CD4-positive, alpha-beta T cell treated with Interferon alpha-2 for 1 hour (primary cell): ENCODE measurements at regions not wholly inside any gene's neighbourhood (a gene's known extent, or its start where the extent isn't known, plus 50 kb on each side); places are given as distances from the start of the nearest gene placed in this dataset.
"Not testable (repeated sequence)": the region's sequence is repeated elsewhere in the genome, so short reads cannot be mapped to it uniquely, and the experiment has no call there.

Experiments
- DNase-seq, 2 donors: peaks; one replicate each; pipeline ENCODE4 v3.0.0-alpha.2; 2020 to 2022

GRCh38 chr15:45962733-45963132 is 327.9 kb downstream of the SQOR start:
- DNase-seq, result no peak

GRCh38 chr15:45970542-45970941 is 335.7 kb downstream of the SQOR start:
- DNase-seq, result no peak

GRCh38 chr15:45980366-45980765 is 345.5 kb downstream of the SQOR start:
- no peak for DNase-seq

- DNase-seq, result no peak
Measured at GRCh38 chr15:45981625-45982024, 346.8 kb downstream of the SQOR start.

- no peak for DNase-seq
Measured at GRCh38 chr15:45991863-45992262, 357.0 kb downstream of the SQOR start.

GRCh38 chr15:45993072-45993471 is 358.2 kb downstream of the SQOR start:
- no peak for DNase-seq

GRCh38 chr15:45993508-45993907 is 358.7 kb downstream of the SQOR start:
- DNase-seq, result no peak

GRCh38 chr15:45995800-45996199 is 361.0 kb downstream of the SQOR start:
- DNase-seq, result no peak

GRCh38 chr15:46014532-46014931 is 379.7 kb downstream of the SQOR start:
- no peak for DNase-seq

- no peak for DNase-seq
Measured at GRCh38 chr15:46034755-46035154, 399.9 kb downstream of the SQOR start.

GRCh38 chr15:46039703-46040102 is 404.9 kb downstream of the SQOR start:
- no peak for DNase-seq

- DNase-seq, result no peak
Measured at GRCh38 chr15:46041905-46042304, 407.1 kb downstream of the SQOR start.

GRCh38 chr15:46059921-46060594 is 425.2 kb downstream of the SQOR start:
- no peak for DNase-seq

GRCh38 chr15:46061002-46061401 is 426.2 kb downstream of the SQOR start:
- no peak for DNase-seq

- no peak for DNase-seq
Measured at GRCh38 chr15:46077220-46077619, 442.4 kb downstream of the SQOR start.

GRCh38 chr15:46079046-46079445 is 444.2 kb downstream of the SQOR start:
- no peak for DNase-seq

GRCh38 chr15:46080016-46080415 is 445.2 kb downstream of the SQOR start:
- DNase-seq, result no peak

- DNase-seq, result no peak
Measured at GRCh38 chr15:46088486-46089445, 453.9 kb downstream of the SQOR start.

GRCh38 chr15:46089467-46089935 is 454.7 kb downstream of the SQOR start:
- no peak for DNase-seq

GRCh38 chr15:46091860-46092450 is 457.1 kb downstream of the SQOR start:
- DNase-seq, result no peak

GRCh38 chr15:46098006-46098405 is 463.2 kb downstream of the SQOR start:
- DNase-seq, result not testable (repeated sequence)

- no peak for DNase-seq
Measured at GRCh38 chr15:46110755-46111154, 475.9 kb downstream of the SQOR start.

GRCh38 chr15:46111730-46112129 is 476.9 kb downstream of the SQOR start:
- no peak for DNase-seq

GRCh38 chr15:46117071-46117470 is 482.2 kb downstream of the SQOR start:
- DNase-seq, result no peak
